ENCODE measurements at regions not wholly inside any gene's neighbourhood (a gene's known extent, or its start where the extent isn't known, plus 50 kb on each side); places are given as distances from the start of the nearest gene placed in this dataset.

DNA sequence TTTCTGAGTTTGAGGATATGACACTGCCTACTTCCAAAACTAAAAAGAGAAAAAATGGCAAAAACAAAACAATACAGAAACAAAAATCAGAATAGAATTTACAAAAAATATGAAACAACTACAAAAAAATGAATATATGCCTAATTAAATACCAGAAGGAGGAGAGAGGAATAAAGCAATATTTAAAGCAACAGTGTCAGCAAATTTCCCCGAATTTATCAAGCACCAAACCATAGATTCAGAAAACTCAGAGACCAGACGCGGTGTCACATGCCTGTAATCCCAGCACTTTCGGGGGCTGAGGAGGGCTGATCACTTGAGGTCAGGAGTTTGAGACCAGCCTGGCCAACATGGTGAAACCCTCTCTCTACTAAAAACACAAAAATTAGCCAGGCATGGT is 1360.9 kb downstream of the SI start:
- DNase-seq (no peak), ATAC-seq (ENCODE audit: low read depth) (no peak)
- CTCF ChIA-PET: no interaction called here
- Histone ChIP-seq H3K9ac (ENCODE audit: low read length) (no peak overlapping the region), H3K4me2 (replicated peaks; ENCODE audit: low read depth, low read length, poor library complexity, severe bottlenecking) (no peak overlapping the region), H3K4me1 (ENCODE audit: control insufficient read depth in 2 of 2, insufficient read depth in 2 of 2, low read length in 2 of 2) (no peaks in the 10 kb centered on the region), H3K27me3 (replicated peaks in 1 of 4; ENCODE audit: control extremely low read depth in 1 of 4, control insufficient read depth in 3 of 4, insufficient read depth in 4 of 4, low read length in 3 of 4) (no peaks in the 10 kb centered on the region), H3K4me3 (ENCODE audit: control extremely low read depth in 1 of 5, extremely low read depth in 1 of 5, insufficient read depth in 1 of 5, low read depth in 2 of 5, low read length in 4 of 5) (no peak overlapping the region), H3K9me3 (ENCODE audit: control extremely low read depth in 1 of 3, control insufficient read depth in 2 of 3, insufficient read depth in 1 of 3, low read length in 2 of 3) (peaks cover 0 to 12% (median 3%) of the 10 kb centered on the region in 3 donors), H3K36me3 (replicated peaks in 1 of 2; ENCODE audit: control extremely low read depth in 1 of 2, control insufficient read depth in 1 of 2, extremely low read depth in 1 of 2, insufficient read depth in 2 of 2, low read length in 1 of 2) (no peaks in the 10 kb centered on the region), H4K20me1 (ENCODE audit: control insufficient read depth, insufficient read depth, low read length, poor library complexity, severe bottlenecking) (no peaks in the 10 kb centered on the region), H3K79me2 (ENCODE audit: control insufficient read depth, insufficient read depth, low read length) (no peaks in the 10 kb centered on the region), H2AFZ (ENCODE audit: insufficient read depth, low read depth, low read length, poor library complexity, severe bottlenecking) (no peak overlapping the region), H3K27ac (ENCODE audit: low read length in 2 of 2) (no peak overlapping the region)
- H3K4me3 Mint-ChIP-seq: no peak overlapping the region
- intact Hi-C loops (cut with micrococcal nuclease): no loop called here
- POLR2A ChIA-PET: no interaction called here
- TF ChIP-seq, protein P1, sequence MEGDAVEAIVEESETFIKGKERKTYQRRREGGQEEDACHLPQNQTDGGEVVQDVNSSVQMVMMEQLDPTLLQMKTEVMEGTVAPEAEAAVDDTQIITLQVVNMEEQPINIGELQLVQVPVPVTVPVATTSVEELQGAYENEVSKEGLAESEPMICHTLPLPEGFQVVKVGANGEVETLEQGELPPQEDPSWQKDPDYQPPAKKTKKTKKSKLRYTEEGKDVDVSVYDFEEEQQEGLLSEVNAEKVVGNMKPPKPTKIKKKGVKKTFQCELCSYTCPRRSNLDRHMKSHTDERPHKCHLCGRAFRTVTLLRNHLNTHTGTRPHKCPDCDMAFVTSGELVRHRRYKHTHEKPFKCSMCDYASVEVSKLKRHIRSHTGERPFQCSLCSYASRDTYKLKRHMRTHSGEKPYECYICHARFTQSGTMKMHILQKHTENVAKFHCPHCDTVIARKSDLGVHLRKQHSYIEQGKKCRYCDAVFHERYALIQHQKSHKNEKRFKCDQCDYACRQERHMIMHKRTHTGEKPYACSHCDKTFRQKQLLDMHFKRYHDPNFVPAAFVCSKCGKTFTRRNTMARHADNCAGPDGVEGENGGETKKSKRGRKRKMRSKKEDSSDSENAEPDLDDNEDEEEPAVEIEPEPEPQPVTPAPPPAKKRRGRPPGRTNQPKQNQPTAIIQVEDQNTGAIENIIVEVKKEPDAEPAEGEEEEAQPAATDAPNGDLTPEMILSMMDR (IDR thresholded peaks at IDR 0.05): no peak
- no peak for TF ChIP-seq EZH2 (IDR thresholded peaks at IDR 0.05; ENCODE audit: borderline replicate concordance, insufficient read depth, low read depth, low read length, poor library complexity, severe bottlenecking)
- no peaks in the 10 kb centered on the region for H3K27me3 Mint-ChIP-seq
- no peaks in the 10 kb centered on the region for H3K9me3 Mint-ChIP-seq (ENCODE audit: insufficient read depth)
- H3K27ac Mint-ChIP-seq: no peak overlapping the region
- 87% methylated on average over 3 of the region's 4 CpGs for WGBS (ENCODE audit: insufficient coverage)
- no peaks in the 10 kb centered on the region for H3K4me1 Mint-ChIP-seq

DNA sequence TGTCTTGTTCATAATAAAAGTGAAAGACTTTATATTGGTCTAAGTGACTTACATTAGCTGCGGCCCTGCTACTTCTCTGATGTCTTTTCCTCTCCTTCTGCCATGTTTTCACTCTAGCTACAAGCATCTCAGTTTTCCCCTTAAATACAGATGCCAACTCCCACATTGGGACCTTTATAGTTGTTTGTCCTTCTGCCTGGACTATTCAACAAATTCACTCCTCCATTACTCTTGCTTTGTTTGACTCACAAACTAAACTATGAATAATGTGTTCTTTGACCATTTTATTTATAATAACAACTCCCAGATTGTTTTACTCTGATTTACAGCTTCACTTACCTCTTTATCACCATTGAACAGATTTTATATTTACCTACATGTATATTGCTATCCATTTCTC is 1369.9 kb downstream of the SI start:
- Mint-ChIP-seq H3K4me3 (no peak overlapping the region), H3K9me3 (ENCODE audit: insufficient read depth) (no peaks in the 10 kb centered on the region), H3K27me3 (no peaks in the 10 kb centered on the region), H3K27ac (no peak overlapping the region), H3K4me1 (no peaks in the 10 kb centered on the region)
- ChIA-PET CTCF (no interaction called here), POLR2A (no interaction called here)
- H3K9ac ChIP-seq (ENCODE audit: low read length): no peak overlapping the region
- H3K36me3 ChIP-seq (replicated peaks in 1 of 2; ENCODE audit: control extremely low read depth in 1 of 2, control insufficient read depth in 1 of 2, extremely low read depth in 1 of 2, insufficient read depth in 2 of 2, low read length in 1 of 2): no peaks in the 10 kb centered on the region
- no peaks in the 10 kb centered on the region for H3K27me3 ChIP-seq (replicated peaks in 1 of 4; ENCODE audit: control extremely low read depth in 1 of 4, control insufficient read depth in 3 of 4, insufficient read depth in 4 of 4, low read length in 3 of 4)
- H4K20me1 ChIP-seq (ENCODE audit: control insufficient read depth, insufficient read depth, low read length, poor library complexity, severe bottlenecking): no peaks in the 10 kb centered on the region
- TF ChIP-seq, protein P1 (IDR thresholded peaks at IDR 0.05): no peak
- TF ChIP-seq EZH2 (IDR thresholded peaks at IDR 0.05; ENCODE audit: borderline replicate concordance, insufficient read depth, low read depth, low read length, poor library complexity, severe bottlenecking): no peak
- no peak overlapping the region for H3K27ac ChIP-seq (ENCODE audit: low read length in 2 of 2)
- intact Hi-C loops (cut with micrococcal nuclease): no loop called here
- WGBS (ENCODE audit: insufficient coverage): no CpG with 5 or more reads among the region's 1 CpG
- ATAC-seq (ENCODE audit: low read depth): no peak
- H3K4me2 ChIP-seq (replicated peaks; ENCODE audit: low read depth, low read length, poor library complexity, severe bottlenecking): no peak overlapping the region
- H2AFZ ChIP-seq (ENCODE audit: insufficient read depth, low read depth, low read length, poor library complexity, severe bottlenecking): no peak overlapping the region
- no peaks in the 10 kb centered on the region for H3K4me1 ChIP-seq (ENCODE audit: control insufficient read depth in 2 of 2, insufficient read depth in 2 of 2, low read length in 2 of 2)
- H3K9me3 ChIP-seq (ENCODE audit: control extremely low read depth in 1 of 3, control insufficient read depth in 2 of 3, insufficient read depth in 1 of 3, low read length in 2 of 3): no peaks in the 10 kb centered on the region
- no peaks in the 10 kb centered on the region for H3K79me2 ChIP-seq (ENCODE audit: control insufficient read depth, insufficient read depth, low read length)
- no peak for DNase-seq
- H3K4me3 ChIP-seq (ENCODE audit: control extremely low read depth in 1 of 5, extremely low read depth in 1 of 5, insufficient read depth in 1 of 5, low read depth in 2 of 5, low read length in 4 of 5): no peak overlapping the region

Measured in B cell (primary cell).